ENCODE measurements at regions not wholly inside any gene's neighbourhood (a gene's known extent, or its start where the extent isn't known, plus 50 kb on each side); places are given as distances from the start of the nearest gene placed in this dataset.
"Not testable (repeated sequence)": the region's sequence is repeated elsewhere in the genome, so short reads cannot be mapped to it uniquely, and the experiment has no call there.

DNA sequence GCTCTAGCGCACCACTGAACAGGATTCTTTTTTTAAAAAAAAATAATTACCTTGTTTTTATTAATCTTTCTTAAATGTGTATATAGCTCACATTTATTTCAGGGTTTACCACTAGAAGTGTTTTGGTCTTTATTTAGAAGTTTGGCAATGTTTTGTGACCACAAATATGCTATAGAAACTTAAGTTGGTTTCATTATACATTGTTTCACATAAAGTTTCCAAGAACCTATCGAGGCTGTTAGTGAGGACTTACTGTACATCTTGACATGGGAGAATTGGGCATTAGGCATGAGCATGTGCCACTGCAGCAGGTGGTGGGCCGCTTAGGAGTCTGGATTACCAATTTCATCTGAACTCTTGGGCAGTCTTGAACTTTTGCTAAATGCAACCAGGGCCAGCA lies 77.9 kb upstream of the TMEM164 start:
- not testable (repeated sequence) for TF ChIP-seq POLR2A, CTCF, POLR2AphosphoS5 (IDR thresholded peaks at IDR 0.05)
